ENCODE measurements at regions not wholly inside any gene's neighbourhood (a gene's known extent, or its start where the extent isn't known, plus 50 kb on each side); places are given as distances from the start of the nearest gene placed in this dataset.
A peak's percentile ranks its signal among the peaks of the same experiment; 100 is the strongest.

DNA sequence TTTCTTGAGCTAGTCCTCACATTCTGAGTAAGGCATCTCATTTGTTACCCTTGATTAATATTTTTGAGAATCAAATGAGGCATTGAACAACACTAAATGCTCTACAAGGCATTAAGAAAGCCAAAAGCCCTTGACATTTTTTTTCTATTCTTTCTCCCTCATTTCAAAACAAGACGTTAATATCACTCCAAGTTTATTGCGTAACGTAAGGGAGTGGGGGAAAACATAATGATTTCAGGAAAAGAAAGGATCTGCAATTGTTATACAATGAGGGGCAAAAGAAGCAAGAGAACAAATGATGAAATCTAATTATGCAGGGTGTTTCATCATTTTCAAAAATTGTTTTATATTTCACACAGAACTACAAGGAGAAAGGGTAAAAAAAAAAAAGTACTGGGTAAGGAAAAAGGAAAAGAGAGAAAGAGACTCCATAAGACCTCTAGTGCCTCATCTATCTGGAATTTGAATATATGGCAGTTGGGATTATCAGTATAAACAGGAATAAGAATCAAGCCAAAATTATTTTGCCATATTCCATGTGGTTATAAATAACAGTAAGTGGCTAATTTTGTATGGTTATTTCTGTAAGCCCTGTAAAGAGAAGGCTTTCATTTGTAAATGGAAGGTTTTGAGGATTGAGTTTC, 163.0 kb downstream of the ABCA8 start:
- H3K4me3 ChIP-seq, result no peak overlapping the region
- H3K36me3 ChIP-seq, result no peaks in the 10 kb centered on the region
- H3K27ac ChIP-seq, result peak overlapping the region; percentile 33 to 69
- DNase-seq (ENCODE audit: low spot score), result no peak
- H3K27me3 ChIP-seq, result no peaks in the 10 kb centered on the region
- TF ChIP-seq, protein P1, sequence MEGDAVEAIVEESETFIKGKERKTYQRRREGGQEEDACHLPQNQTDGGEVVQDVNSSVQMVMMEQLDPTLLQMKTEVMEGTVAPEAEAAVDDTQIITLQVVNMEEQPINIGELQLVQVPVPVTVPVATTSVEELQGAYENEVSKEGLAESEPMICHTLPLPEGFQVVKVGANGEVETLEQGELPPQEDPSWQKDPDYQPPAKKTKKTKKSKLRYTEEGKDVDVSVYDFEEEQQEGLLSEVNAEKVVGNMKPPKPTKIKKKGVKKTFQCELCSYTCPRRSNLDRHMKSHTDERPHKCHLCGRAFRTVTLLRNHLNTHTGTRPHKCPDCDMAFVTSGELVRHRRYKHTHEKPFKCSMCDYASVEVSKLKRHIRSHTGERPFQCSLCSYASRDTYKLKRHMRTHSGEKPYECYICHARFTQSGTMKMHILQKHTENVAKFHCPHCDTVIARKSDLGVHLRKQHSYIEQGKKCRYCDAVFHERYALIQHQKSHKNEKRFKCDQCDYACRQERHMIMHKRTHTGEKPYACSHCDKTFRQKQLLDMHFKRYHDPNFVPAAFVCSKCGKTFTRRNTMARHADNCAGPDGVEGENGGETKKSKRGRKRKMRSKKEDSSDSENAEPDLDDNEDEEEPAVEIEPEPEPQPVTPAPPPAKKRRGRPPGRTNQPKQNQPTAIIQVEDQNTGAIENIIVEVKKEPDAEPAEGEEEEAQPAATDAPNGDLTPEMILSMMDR (IDR thresholded peaks at IDR 0.05), result no peak
- H3K4me1 ChIP-seq, result peaks cover 0 to 34% of the 10 kb centered on the region in 2 donors
- H3K9me3 ChIP-seq, result peaks cover 0 to 11% of the 10 kb centered on the region in 2 donors

DNA sequence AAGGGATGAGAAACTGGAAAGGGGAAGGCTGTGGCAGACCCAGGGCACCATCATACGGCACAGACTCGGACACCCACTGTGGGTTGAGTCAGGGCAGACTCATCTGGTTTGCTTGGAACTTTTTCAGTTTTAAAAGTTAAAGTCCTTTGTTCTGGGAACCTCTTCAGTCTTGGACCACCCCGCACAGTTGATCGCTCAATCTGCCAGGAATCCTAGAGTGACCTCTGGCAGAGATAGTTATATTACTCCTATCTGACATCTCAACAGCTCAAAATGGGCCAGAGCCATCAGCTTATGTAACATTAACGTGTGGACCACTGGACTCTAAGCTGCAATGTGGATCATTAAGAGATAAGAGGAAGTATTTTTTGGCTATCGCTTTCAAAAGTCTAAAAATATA, 164.3 kb downstream of the ABCA8 start:
- peaks cover 0 to 34% of the 10 kb centered on the region in 2 donors for H3K4me1 ChIP-seq
- H3K9me3 ChIP-seq, result peaks cover 0 to 11% of the 10 kb centered on the region in 2 donors
- no peak overlapping the region for H3K4me3 ChIP-seq
- H3K27ac ChIP-seq, result peak overlapping the region; percentile 21 to 42
- no peaks in the 10 kb centered on the region for H3K36me3 ChIP-seq
- H3K27me3 ChIP-seq, result no peaks in the 10 kb centered on the region
- TF ChIP-seq, protein P1 (IDR thresholded peaks at IDR 0.05), result no peak
- no peak for DNase-seq (ENCODE audit: low spot score)

DNA sequence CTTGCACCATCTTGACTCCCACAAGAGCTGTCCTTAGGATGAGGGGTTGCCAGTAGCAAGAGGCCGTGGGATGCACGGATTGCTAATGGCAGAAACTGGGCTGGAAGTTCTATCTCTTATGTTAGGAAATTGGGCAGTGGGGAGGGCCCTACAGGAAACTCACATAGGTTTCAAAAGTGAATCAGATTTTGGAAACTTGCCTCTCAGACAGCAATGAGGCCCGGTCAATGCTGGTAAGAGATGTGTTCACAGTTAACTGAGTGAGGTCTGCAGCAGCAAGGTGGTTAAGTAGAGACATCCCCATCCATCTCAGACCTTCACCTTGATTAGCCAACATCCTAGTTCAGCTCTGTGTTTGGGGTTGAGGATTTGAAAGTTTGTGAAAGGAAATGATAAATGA, 164.7 kb downstream of the ABCA8 start:
- peaks cover 0 to 11% of the 10 kb centered on the region in 2 donors for H3K9me3 ChIP-seq
- no peaks in the 10 kb centered on the region for H3K27me3 ChIP-seq
- H3K4me1 ChIP-seq, result peaks cover 0 to 33% of the 10 kb centered on the region in 2 donors
- no peak for DNase-seq (ENCODE audit: low spot score)
- no peak overlapping the region for H3K4me3 ChIP-seq
- peak overlapping the region in 1 of 2 donors; percentile 42 for H3K27ac ChIP-seq
- no peaks in the 10 kb centered on the region for H3K36me3 ChIP-seq
- TF ChIP-seq, protein P1 (IDR thresholded peaks at IDR 0.05), result no peak

DNA sequence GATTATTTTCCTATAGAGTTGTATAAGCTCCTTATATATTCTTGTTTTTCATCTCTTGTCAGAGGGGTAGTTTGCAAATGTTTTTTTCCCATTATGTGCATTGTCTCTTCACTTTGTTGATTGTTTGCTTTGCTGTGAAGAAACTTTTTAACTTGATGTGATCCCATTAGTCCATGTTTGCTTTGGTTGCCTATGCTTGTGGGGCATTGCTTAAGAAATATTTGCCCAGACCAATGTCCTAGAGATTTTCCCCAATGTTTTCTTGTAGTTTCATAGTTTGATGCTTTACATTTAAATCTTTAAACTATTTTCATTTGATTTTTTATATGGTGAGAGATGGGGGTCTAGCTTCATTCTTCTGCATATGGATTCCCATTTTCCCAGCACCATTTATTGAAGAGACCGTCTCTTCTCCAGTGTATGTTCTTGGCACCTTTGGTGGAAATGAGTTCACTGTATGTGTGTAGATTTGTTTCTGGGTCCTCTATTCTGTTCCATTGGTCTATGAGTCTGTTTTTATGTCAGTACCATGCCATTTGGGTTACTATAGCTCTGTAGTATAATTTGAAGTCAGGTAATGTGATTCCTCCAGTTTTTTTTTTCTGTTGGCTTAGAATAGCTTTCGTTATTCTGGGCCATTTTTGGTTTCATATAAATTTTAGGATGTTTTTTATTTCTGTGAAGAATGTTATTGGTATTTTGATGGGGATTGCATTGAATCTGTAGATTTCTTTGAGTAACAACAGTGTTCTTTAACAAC, 165.8 kb downstream of the ABCA8 start:
- TF ChIP-seq, protein P1 (IDR thresholded peaks at IDR 0.05), result no peak
- no peak overlapping the region for H3K4me3 ChIP-seq

DNA sequence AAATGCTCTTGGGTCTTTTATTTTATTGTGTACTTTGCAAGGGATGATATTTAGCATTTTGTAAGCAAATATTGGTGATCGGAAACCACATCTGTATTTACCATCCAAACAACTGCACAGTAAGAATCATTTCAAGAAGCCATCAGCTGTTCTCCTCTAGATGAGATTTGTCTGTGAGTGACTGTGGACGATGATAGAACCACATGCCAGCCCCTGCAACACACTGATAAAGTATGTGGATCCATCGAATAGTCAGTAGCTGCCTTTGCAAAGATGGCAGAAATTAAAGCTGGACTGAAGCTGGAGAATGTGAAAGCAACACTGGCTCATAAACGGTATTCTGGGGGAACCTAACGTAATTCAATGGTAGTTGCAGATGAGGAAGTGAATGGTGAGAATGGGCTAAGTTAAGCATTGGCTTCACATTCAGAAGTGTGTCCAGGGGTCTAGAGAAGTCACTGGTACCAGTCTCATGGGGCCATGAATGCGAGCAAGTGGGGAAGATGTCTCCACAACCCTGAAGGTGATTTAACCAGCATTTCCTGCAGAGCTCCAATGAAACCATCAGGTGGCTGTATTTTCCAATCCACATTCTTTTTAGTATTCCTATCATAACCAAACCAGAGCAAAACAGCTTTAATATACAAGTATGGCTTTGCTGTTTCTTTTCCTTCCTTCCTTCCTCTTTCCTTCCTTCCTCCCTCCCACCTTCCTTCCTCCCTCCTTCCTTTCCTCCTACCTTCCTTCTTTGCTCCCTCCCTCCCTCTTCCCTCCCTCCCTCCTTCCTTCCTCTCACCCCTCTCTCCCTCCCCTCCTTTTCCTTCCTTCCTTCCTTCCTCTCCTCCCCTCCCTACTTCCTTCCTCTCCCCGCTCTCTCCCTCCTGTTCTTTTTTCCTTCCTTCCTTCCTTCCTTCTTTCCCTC, 169.4 kb downstream of the ABCA8 start:
- no peaks in the 10 kb centered on the region for H3K36me3 ChIP-seq
- H3K27ac ChIP-seq, result no peak overlapping the region
- TF ChIP-seq, protein P1 (IDR thresholded peaks at IDR 0.05), result no peak
- H3K9me3 ChIP-seq, result peaks cover 0 to 15% of the 10 kb centered on the region in 2 donors
- no peaks in the 10 kb centered on the region for H3K27me3 ChIP-seq
- DNase-seq (ENCODE audit: low spot score), result no peak
- no peak overlapping the region for H3K4me3 ChIP-seq
- H3K4me1 ChIP-seq, result peaks cover 0 to 17% of the 10 kb centered on the region in 2 donors

More for the DNA sequence above, 165.8 kb downstream of the ABCA8 start:
- no peaks in the 10 kb centered on the region for H3K27me3 ChIP-seq
- peaks cover 0 to 11% of the 10 kb centered on the region in 2 donors for H3K9me3 ChIP-seq
- no peak overlapping the region for H3K27ac ChIP-seq
- no peaks in the 10 kb centered on the region for H3K36me3 ChIP-seq
- H3K4me1 ChIP-seq, result peaks cover 0 to 28% of the 10 kb centered on the region in 2 donors
- no peak for DNase-seq (ENCODE audit: low spot score)

Measured in right atrium auricular region (tissue), 2 donors.